Pulmonary artery endothelial cell (primary cell): ENCODE measurements at regions not wholly inside any gene's neighbourhood (a gene's known extent, or its start where the extent isn't known, plus 50 kb on each side); places are given as distances from the start of the nearest gene placed in this dataset.

Experiments
- DNase-seq: peaks from one replicate; pipeline ENCODE4 v3.0.0-alpha.2; 2011; ENCODE audit warnings: low read depth, low spot score

- DNase-seq = no peak
These were observed 94.2 kb upstream of the ATXN1 start for GRCh38 chr6:16855460-16855859.

DNA sequence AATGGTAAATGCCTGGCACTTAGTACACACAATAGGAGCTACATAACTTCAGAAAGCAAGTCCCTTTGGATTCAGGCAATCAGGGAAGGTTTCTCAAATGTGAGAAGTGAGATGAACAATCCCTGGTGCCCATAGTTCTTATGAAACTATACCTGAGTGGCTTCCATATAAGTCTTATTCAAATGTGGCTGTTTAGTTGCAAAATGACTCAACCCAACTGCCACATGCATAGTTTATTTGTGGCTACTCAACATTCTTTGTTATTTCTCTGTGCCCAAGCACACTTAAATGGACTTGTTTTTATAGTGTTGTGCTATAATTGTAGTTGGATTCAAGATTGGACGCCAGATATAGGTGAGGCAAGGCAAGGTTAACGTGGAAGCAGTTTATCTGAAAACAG lies 93.7 kb upstream of the ATXN1 start:
- DNase-seq = no peak

DNA sequence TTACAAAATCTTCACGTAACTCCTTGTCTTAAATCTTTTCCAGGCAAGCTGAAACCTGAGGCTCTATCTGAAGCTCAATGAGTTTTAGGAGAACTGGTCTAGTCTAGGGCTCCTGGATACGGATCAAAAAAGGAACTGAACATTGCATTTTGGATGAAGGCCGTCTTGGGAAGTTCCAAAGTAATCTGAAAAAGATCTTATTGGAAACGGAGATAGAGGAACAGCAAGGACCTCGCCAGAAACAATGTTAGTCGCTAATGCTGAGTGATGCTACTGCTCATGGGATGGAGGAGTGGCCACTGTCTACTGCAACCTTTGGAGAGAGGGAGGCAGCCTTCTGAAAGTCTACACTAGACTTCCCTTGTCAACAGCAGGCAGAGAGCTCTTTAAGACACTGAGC lies 91.4 kb upstream of the ATXN1 start:
- DNase-seq = no peak

DNA sequence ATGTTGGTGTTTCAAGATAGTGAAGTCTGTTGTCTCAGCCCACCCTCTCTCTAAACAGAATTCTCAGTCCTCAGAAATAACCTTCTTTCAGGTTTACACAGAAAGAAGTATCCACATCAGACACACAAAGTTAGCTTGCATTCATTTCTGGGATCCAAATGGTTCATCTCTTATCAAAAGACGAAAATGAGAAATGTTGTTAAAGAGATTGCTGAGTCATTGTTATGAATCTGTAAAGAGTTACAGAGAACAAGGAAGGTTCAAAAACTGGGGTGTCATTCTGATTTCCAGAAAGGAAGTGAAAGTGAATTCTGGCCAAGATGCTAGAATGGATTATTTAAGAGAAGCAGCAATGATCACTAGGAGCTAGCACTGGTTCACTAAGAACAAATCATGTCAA lies 90.5 kb upstream of the ATXN1 start:
- DNase-seq = no peak

DNA sequence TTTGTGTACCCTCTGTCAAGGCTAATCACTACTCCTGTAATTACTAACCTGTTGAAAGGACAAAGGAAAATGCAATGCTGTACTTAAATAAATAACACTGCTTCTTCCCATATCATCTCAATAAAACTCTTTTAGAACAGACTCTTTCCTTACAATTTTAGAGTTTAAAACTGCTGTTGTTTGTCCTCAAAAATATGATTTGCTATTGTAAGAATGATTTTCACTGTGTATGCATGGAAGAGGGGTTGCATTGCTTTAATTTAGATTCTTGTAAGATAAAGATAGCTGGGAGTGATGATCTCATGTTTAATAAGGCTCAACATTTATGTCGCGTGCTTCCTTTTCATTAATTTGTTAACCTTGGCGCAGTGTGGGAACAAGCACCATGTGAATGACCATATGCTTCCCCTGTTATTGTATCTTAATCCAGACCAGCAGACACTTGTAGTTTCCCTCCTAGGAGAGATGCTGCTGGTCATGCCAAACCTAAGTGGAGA lies 89.8 kb upstream of the ATXN1 start:
- DNase-seq = no peak

DNA sequence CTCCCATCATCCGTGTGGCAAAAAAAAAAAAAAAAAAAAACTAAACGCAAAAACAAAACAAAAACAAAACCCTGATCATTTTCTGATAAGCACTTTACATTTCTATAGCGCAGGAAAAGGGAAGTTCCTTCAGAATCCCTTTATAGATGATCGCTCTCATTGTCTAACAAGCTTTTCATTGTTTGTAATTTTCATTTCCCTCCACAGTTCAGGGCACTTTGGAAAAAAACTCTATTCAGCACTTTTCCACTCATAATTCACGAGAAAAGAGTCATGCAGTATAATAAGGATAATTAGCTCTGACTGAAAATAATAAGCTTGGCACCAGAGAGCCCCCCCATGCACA lies 89.4 kb upstream of the ATXN1 start:
- DNase-seq = no peak

DNA sequence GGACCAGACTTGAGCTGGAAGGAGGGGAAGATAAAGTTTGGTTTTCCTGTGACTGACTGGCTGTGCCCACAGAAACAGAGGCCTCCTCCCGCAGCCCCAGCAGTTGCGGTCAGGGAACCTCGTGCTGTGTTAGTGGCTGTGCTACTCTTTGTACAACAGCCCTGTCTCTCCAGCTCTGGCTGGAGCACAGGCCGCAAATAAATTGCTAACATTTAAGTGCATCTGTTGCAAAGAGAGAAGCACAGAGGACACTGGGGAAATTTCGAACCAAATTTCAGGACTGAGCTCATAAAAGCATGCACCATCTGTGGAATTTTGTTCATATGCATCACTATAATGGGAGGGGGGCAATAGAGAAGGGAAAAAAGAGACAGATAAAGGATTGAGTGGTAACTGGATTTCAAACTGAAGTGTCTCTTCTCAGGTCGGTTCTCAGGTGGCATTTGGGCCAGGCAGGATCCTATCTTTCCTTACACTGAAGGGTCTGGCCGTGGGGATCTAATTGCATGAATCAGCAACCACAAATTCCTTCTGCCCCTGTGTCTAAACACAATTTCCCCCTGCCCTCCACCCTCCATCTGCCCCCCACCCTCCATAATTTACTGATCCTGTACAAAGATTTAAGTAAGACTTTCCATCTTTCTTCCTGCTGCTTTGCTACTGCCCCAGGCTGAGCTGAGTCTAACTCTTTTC lies 88.9 kb upstream of the ATXN1 start:
- no peak for DNase-seq

DNA sequence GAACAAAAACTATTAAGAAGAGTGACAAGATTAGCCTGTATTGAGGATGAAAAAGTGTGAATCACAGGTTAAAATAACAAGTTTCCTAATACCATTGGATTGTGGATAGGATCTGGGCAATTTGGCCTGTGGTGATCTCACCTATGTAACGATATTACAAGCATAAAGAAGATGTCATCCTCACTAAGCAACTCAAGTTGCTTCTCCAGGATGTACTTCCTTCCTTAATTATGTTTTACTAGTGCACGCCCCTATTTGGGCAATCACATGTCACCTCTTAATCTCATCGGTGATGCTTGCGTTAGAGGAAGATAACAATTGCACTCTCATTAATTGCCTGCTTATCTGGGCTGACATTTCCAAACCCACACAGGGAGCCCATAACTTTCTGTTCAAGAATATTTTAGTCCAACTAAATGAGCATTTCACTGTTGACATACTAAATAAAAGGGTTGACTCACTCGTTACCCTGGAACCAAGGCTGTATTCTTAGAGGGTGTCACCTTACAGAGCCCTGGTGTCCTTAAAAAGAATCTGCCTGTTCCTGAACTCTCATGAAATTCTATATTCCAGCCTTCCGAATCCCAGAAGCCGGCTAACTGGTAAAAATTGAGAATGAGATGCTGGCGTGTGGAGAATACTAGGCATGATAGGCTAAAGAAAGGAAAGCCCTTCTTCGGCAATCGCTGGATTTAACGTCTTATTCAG lies 88.2 kb upstream of the ATXN1 start:
- DNase-seq = no peak

DNA sequence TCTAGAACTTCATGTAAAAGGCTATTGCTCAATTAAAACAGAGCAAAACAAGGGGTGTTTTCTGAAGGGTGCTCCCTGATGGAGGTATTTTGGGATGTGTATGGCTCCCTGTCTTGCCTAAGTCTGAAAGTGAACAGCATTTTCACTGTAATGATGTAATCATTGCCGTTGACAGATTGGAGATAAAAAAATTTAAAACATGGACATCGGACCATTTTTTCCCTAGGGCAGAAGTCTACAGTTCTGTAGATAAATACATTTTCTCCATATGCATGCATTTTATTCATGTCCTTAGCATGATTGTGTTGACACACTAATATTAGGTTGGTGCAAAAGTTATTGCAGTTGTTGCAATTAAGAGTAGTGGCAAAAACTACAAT lies 85.1 kb upstream of the ATXN1 start:
- DNase-seq = no peak

- DNase-seq = no peak
These were observed 82.9 kb upstream of the ATXN1 start for GRCh38 chr6:16844183-16844582.

GRCh38 chr6:16842676-16843075 lies 81.4 kb upstream of the ATXN1 start:
- no peak for DNase-seq

DNA sequence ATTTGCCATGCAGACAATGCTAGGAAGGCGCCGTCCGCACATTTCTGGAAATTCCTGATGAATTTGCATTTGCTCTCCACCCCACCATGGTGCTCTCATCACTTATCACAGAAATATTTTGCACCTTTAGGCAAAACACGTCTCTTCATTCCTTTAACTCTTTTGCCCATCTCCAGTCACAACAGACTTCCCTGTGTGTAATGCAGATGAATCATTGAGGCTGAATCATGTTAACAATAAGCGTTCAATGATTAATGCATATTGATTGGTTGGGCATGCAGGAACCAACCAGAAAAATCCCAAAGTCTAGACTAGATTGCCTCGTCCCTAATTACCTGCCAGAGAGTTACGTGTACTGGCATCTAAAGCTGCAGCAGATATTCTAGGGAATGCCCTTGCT lies 80.0 kb upstream of the ATXN1 start:
- DNase-seq = no peak

- no peak for DNase-seq
These were observed 79.5 kb upstream of the ATXN1 start for GRCh38 chr6:16840725-16841124.

DNA sequence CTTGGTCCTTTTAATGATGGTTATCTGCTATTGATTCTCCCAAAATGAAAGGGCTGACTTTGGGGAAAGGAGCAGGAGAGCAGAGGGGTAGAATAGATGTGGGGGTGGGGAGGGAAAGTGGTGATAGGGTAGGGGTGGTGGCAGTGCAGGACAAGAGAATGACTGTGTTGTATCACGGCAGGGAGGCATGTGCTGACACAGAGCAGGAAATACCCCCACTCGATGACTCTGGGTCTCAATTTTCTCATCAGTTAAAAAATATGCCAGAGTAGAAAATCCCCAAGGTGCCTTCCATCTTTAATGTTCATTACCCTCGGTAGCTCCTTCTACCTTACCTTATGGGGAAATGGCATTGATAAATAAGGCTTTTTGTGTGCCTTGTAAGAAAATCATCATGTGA lies 79.0 kb upstream of the ATXN1 start:
- no peak for DNase-seq

GRCh38 chr6:16839631-16840179 lies 78.4 kb upstream of the ATXN1 start:
- DNase-seq = no peak

DNA sequence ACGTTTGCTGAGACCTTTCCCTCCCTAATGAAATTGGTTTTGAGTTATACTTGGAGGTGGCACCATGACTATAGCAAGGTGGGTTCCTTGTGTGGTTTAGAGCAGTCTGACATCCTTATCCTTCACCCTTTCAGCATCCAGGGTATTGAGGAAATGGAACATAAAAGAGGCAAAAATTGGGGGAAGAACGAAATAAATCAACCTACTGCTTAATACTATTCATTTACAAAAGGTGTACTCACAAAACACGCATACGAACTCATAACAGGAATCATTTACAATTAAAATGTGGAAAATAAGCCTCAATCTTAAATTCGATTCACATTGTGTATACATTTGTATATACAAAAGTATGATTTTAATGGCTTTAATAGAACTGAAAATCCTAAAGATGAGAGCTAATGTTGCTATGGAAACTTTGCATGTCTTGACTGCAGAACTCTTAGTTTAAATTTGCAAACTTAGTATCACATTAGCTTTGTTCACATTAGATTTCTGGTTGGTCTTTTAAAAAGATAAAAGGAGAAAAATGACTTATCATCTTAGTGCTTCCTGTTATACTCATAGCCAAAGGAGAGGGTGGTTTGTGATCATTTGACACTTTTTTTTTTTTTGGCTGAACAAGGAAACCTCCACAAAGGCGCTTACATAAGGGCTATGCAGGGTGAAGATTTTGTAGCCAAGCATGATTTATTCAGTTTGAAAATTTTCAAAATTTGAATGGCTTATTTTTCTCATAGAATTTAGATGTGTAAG lies 76.1 kb upstream of the ATXN1 start:
- DNase-seq = no peak

DNA sequence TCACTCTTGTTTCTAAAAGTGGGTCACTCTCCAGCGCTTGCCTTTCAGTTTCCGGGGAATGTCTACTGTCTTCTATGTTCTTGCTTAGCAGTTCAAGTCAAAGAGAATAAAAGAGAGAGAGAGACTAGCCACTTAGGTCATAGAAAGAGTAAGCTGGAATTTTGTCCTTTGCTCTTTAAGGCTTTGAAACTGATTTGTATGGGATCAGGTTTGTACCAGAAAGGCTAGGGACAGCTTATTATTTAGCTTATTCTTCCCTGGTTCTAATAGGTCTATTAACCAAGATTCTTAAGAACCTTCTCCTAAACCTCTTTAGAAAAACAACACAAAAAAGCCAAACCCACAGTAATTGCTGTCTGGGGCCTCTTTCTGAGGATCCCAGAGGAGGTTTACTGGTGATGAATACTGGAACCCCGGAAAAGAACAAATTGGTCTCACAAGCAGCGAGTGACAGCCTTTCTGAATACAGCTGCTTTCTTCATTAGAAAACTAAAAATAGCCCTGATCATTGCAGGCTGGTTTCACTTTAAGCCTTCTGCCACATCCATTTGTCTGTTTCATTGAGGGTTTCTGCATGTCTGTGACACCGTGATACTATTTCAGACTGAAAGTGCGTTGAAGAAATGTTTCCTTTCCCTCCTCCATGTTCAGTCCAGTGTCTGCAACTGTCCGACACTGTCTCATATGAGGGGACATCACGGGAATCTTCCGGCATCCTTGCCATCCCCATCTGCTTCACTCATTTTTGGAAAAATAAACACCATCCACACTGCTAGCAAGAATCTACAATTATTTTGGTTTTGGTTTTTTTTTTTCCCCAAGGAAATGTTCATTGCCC lies 75.1 kb upstream of the ATXN1 start:
- no peak for DNase-seq

- DNase-seq = no peak
These were observed 73.0 kb upstream of the ATXN1 start for GRCh38 chr6:16834242-16834641.

- DNase-seq = no peak
These were observed 71.5 kb upstream of the ATXN1 start for GRCh38 chr6:16832721-16833120.

- DNase-seq = no peak
These were observed 70.8 kb upstream of the ATXN1 start for GRCh38 chr6:16832043-16832567.

GRCh38 chr6:16831136-16831535 lies 69.9 kb upstream of the ATXN1 start:
- no peak for DNase-seq
